GM19351 (cell line): ENCODE measurements at regions not wholly inside any gene's neighbourhood (a gene's known extent, or its start where the extent isn't known, plus 50 kb on each side); places are given as distances from the start of the nearest gene placed in this dataset.

Source experiments
- ATAC-seq: cut with Tn5 transposase; IDR thresholded peaks from one replicate; pipeline ENCODE4 v1.9.1; 2021; ENCODE audit warnings: mild to moderate bottlenecking, moderate library complexity; ENCODE audit not compliant: unreplicated experiment

DNA sequence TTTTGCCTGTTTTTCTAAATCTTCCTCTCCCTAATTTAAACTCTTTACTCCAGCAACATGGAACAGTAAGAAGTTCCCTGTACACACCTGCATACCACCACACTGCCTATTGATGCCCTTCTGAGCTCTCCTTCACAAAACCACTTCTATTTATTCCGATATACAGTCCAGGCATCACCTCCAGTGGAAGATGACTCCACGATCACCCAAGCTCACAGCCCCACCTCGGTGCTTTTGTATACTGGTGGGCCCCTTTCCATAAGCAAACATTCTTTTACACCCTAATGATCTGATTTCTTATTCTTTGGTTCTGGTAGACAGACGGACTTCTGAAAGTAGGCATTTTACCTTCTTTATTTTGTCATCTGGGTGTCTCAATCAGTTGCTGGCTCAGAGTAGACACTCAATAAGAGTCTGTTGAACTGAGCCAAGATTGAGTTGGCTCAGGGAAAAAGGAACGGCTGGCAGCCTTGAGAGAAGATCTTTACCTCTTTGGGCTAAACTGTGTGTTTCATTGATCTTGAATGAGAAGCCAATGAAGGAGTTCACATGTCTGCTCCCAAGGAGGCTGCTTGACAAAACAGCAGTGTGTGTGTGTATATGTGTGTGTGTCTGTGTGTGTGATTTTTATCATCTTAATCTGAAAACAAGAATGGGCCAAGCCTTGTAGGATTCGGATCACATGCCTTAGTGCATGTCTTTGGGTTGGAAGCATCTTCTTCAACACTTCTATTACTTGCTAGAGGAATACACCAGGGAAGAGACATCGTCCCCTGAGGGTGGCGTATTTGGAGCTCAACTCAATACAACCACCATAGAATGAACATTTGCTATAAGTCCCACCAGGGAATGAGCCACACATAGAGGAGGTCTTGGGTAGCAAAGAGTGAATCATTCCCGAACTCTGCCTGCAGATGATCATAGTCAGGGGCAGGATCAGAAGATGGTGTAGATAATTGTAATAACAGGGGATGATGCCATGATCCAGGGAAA, 341.8 kb downstream of the CYRIA start:
- ATAC-seq = no peak

- no peak for ATAC-seq
Observed at GRCh38 chr2:16323126-16323520, 342.5 kb downstream of the CYRIA start.

DNA sequence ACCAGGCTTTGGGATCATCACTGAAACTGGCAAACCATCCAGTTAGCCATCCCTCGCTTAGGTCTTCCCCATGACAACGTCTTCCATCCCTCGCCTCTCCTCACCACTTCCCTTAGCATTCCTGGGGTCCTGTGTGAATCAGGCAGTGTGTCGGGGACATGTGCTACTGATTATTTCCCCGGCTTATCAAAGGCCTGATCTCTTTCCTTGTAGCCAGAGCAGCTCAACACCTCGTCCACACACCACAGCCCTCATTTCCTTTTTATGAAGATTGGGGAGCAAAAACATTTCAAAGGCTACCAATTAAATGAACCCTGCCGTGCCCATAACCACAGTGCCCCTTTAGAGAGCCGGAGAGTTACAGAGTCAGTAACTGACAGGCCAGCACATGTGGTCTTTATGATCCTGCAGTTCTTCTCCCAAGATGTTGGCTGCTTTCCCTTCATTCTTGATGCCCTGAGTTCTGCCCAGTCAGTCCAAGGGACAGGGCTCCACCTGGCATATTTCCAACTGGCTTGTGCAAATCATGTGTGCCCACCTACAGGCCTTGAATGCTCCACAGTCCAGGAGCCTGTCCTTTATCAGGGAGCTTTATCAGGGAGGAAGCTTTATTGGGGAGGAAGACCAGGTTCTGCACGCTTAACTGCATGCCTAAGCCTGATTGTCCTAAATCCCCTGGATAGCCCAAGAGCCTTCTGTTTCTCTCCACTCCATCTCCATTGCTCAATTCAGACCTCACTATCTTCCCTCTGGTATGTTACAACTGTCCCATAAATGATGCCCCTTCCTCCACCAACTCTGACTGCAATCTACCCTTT, 343.1 kb downstream of the CYRIA start:
- no peak for ATAC-seq

- ATAC-seq = no peak
Observed at GRCh38 chr2:16321872-16322271, 343.8 kb downstream of the CYRIA start.

DNA sequence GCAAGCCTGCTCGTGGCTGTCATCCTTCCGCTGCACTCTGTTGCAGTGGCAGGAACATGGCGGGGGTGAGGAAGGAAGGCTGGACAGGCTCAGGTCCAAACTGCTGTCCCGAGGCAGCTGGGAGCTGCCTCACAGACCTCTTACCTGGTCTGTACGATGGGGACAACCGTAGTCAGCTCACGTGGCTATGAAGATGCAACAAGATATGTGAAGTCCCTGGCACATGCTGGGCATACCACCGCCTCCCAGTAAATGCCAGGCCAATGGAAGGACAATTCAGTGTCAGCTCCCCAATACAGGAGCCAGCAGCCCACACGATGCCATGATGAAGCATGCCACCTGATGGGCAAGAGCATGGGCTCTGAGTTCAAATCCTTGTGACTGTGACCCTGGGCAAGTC, 344.4 kb downstream of the CYRIA start:
- no peak for ATAC-seq

DNA sequence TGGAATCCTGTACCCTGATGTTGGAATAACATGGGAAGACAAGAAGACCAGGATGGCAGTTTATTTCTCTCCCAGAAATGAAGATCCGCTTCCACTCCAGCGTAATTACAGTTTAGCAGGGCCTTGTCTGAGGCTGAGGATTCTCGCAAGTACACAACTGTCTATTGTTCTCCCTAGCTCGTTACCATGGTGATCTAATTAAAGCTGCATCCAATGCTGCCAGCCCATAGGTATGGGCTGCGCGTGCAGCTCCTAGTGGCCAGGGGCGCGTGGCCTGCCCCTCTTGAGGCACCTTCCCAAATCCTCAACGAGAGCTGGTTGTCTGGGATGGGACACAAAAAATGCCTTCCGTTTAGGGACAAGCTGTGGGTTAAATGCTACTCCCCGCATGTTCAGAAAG, 344.9 kb downstream of the CYRIA start:
- no peak for ATAC-seq

DNA sequence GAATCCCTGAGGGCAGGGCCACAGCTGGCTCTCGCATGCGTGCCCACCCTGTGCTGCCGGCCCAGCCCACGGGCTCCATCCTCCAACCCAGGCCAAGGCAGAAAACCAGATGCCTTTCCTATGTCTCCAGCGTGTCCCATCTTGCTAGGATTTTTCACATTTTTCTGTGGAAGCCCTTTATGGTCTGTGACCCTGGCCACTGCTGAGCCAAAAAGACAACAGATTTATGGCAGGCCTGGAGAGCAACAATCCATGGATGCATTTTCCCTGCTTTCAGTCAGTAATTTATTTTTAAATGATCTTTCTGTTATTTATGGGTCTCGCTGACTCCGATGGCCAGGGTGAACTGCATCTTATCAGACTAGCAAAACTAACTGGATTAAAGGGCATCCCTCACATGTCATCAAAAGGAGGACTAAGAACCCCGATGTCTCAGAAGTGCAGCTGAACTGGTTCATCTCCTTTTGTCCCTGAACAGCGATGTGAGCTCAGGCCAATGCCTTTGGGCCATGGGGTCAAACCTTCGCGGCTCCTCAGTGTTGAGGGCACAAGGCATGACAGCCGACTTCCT, 346.0 kb downstream of the CYRIA start:
- no peak for ATAC-seq

DNA sequence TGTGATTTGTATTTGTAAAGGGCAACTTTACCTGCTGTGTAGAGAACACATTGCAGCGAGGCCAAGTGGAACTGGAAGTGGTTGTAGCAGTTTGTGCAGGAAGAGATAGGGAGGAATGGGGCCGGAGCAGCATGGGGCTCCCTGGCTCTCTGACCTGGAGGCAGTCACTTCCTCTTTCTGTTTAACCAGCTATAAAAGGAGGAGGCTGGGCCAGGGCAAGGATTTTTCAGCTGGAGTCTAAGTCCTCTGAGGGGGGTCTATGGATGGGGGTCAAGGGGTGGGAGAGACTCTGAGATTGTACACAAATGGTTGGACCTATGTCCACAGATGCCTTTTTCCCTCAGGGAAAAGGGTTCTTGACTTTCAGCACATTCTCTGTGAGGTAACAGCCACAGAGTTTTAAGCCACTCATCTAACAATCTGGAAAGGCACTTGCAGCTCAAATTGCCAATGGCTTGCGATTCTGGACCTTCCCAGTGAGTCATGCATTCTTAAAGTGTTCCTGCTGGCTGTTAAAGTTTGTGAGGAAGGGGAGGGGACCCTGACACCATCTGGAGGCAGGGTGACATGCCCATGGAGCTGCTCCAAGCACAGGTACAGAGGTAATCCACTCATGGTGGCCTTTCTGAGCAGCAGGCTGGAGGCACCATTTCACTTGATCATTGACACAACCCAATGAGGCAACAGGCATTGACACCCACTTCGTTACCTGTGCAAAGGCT, 347.0 kb downstream of the CYRIA start:
- ATAC-seq = peak; percentile 47

DNA sequence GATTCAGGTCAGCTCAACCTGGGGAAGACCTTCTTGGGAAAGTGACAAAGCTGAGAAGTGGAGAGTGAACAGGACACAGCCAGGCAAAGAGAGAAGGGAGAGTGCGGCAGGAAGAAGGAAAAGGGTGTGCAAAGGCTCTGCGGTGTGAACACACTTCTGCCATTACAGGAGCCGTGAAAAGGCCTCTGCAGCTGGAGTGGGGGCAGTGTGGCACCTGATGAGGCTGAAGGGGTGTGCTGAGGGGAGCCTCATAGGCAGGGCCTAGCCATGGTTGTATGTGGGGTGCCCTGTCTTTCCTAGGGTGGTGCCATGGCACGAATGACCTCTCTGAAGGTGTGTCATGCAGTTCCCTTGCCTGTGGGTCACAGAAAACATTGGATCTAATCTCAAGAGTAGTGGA, 347.6 kb downstream of the CYRIA start:
- ATAC-seq = peak; percentile 27

GRCh38 chr2:16317211-16317830, 348.3 kb downstream of the CYRIA start:
- ATAC-seq = no peak

DNA sequence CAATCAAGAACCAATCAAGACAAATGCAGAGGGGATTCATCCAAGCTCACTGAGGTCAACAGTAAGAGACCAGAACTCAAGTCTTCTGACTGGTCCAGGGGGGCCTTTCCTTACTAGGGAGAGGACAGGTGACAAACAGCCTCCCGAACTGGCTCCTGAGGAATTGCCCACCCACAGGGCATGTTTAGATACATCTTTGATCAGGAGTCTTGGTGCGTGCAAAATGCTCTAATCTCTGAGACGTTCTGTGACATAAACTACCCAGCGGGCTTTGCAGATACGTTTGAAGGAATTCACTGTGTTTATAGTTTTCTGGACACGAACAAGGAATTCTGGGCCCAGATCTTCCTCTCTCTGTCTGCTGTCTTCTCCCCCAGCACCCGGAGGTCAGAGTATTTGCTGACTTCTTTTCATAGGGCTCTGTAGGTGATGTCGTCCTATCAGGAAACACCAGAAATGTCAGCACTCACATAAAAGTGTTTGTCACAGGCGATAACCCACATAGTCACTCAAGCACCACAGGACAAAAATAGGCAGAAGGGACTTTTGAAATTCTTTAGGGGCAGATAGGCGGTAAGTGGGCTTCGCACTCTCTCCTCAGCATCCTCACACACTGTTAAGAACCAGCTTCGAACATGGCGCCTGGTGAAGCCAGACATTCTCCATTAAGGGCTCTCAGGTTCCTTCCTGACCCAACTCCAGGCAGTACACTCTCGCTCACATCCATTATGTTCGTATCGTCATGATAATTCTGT, 349.0 kb downstream of the CYRIA start:
- no peak for ATAC-seq

GRCh38 chr2:16315908-16316307, 349.7 kb downstream of the CYRIA start:
- ATAC-seq = no peak

- no peak for ATAC-seq
Observed at GRCh38 chr2:16315458-16315835, 350.2 kb downstream of the CYRIA start.

DNA sequence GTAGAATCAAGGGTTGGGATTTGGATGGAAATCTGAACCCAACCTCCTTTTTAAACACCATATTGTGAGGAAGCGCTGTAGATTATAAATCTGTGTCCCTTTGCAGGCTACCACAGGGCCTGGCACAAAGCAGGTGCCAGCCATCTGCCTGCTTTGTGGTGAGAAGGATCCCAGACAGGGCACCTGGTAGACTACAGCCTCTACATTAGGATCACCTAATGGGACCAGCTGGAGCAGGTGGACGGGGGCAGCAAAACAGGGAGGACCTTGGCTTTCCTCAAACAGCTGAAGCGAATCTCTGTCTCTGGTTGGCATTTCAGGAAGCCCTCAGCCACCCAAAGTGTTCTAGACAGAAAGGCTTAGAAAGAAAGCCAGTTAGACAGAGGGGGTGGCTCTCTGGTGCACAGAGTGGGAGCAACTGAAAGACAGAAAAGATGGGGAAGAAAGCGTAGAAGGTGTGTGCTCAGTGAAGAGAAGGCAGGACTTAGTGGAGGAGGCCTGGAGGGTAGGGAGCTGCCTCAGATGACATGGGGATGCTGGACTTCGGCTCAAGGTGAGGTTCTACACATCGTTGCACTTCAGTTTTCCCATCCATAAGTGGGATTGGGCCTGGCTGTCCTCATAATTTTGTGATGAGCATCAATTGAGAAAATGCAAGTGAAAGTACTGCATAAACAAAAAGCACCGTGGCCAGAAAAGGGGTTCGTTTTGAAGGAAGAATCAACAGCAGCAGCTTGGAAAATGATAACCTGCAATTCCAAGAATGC, 350.8 kb downstream of the CYRIA start:
- no peak for ATAC-seq

- no peak for ATAC-seq
Observed at GRCh38 chr2:16314001-16314400, 351.6 kb downstream of the CYRIA start.

- no peak for ATAC-seq
Observed at GRCh38 chr2:16313235-16313975, 352.2 kb downstream of the CYRIA start.

GRCh38 chr2:16312771-16313170, 352.9 kb downstream of the CYRIA start:
- ATAC-seq = no peak
